Tibial artery (tissue), 4 donors: ENCODE measurements at regions not wholly inside any gene's neighbourhood (a gene's known extent, or its start where the extent isn't known, plus 50 kb on each side); places are given as distances from the start of the nearest gene placed in this dataset.

Experiments used
- DNase-seq, 2 donors: peaks; one replicate each; pipeline ENCODE4 v3.0.0-alpha.2; 2019
- H3K27ac ChIP-seq, 2 donors: fragments of 200-600 bp; sonication (generic) in 1 of 2; 1 replicate in 1 of 2; 2 replicates in 1 of 2; pipeline ENCODE4 v1.5.1; 2018 to 2019; ENCODE audit warnings: mild to moderate bottlenecking in 1 of 2
- H3K27me3 ChIP-seq, 2 donors: fragments of 200-600 bp; sonication (generic) in 1 of 2; one replicate each; pipeline versions ENCODE4 v1.5.1 to v1.6.0; 2016 to 2019
- H3K36me3 ChIP-seq, 3 donors: fragments of 200-600 bp; sonication (generic) in 2 of 3; one replicate each; pipeline ENCODE4 v1.5.1; 2016 to 2019; ENCODE audit warnings: mild to moderate bottlenecking in 2 of 3
- H3K4me1 ChIP-seq, 4 donors: fragments of 200-600 bp; sonication (generic) in 2 of 4; 1 replicate in 3 of 4; 2 replicates in 1 of 4; pipeline ENCODE4 v1.5.1; 2016 to 2019
- H3K4me3 ChIP-seq, 2 donors: fragments of 200-600 bp; sonication (generic) in 1 of 2; 1 replicate in 1 of 2; 2 replicates in 1 of 2; pipeline ENCODE4 v1.5.1; 2018 to 2019; ENCODE audit warnings: mild to moderate bottlenecking in 2 of 2
- H3K9me3 ChIP-seq, 3 donors: fragments of 200-600 bp; sonication (generic) in 1 of 3; one replicate each; pipeline ENCODE4 v1.5.1; 2016 to 2019
- intact Hi-C: fragments of 100-400 bp; cut with DNase I; formaldehyde crosslinking; loops from one replicate; pipeline ENCODE4 v1.15.0; 2023; ENCODE audit warnings: low total_unique reads
- TF ChIP-seq, protein P1 (sequence below), 2 experiments: fragments of 200-600 bp in 1 of 2; fragments of 450-650 bp in 1 of 2; IDR thresholded peaks; one replicate each; pipeline ENCODE4 v1.5.1; 2017 to 2019; ENCODE audit warnings: antibody characterized with exemption in 2 of 2, mild to moderate bottlenecking in 1 of 2, moderate library complexity in 1 of 2

DNA sequence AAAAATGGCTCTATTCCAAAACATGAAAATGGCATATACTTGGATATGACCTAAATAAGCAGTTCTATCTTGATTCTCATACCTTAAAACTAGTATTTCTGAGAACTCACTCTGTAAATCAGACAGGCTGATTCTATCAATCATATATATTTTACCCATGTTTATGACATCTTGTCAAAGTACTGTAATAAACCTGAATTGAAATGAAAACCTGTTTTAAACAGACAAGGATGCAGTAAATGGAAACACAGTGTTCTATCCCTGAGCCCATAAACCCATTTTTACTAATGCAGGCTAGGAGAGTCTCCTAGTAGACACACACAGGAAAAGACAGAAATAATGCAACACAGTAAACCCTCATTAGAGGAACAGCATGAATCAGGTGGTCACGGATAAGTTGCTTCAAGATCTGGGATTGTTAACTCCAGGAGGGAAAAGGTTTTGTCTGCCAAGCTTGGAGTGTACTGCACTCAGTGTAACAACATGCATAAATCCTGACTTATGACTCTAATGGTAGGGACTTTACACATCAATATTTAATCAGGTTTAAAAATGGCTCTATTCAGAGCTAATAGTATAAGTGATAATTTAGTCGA is 93.6 kb upstream of the CPNE8 start:
- TF ChIP-seq, protein P1, sequence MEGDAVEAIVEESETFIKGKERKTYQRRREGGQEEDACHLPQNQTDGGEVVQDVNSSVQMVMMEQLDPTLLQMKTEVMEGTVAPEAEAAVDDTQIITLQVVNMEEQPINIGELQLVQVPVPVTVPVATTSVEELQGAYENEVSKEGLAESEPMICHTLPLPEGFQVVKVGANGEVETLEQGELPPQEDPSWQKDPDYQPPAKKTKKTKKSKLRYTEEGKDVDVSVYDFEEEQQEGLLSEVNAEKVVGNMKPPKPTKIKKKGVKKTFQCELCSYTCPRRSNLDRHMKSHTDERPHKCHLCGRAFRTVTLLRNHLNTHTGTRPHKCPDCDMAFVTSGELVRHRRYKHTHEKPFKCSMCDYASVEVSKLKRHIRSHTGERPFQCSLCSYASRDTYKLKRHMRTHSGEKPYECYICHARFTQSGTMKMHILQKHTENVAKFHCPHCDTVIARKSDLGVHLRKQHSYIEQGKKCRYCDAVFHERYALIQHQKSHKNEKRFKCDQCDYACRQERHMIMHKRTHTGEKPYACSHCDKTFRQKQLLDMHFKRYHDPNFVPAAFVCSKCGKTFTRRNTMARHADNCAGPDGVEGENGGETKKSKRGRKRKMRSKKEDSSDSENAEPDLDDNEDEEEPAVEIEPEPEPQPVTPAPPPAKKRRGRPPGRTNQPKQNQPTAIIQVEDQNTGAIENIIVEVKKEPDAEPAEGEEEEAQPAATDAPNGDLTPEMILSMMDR (IDR thresholded peaks at IDR 0.05), result no peak
- no peak overlapping the region for H3K4me3 ChIP-seq
- no peak for DNase-seq
- no peaks in the 10 kb centered on the region for H3K4me1 ChIP-seq
- no peaks in the 10 kb centered on the region for H3K36me3 ChIP-seq
- no peak overlapping the region for H3K27ac ChIP-seq
- intact Hi-C loops, result no loop called here
- no peaks in the 10 kb centered on the region for H3K9me3 ChIP-seq
- no peaks in the 10 kb centered on the region for H3K27me3 ChIP-seq

DNA sequence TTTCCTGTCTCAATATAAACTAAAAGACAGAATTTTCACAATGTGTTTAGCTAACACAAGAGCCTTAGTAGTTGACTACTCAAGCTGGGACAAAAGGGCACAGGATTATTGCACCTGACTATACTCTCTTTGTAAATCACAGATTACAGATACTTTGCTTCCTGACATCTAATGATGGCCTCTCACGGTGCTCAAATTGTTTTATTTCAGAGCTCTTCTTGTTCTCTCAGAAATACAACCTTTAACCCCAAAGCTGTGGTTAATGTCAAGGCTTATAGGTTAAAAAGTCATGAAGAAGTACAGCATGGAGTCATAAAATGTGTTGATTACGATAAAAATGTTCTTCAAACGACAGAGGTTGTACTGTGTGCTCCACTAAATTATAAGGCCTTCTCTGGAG is 89.9 kb upstream of the CPNE8 start:
- no peak overlapping the region for H3K27ac ChIP-seq
- H3K4me1 ChIP-seq, result no peaks in the 10 kb centered on the region
- TF ChIP-seq, protein P1 (IDR thresholded peaks at IDR 0.05), result no peak
- no peaks in the 10 kb centered on the region for H3K36me3 ChIP-seq
- no peak overlapping the region for H3K4me3 ChIP-seq
- intact Hi-C loops, result no loop called here
- DNase-seq, result no peak
- no peaks in the 10 kb centered on the region for H3K9me3 ChIP-seq
- no peaks in the 10 kb centered on the region for H3K27me3 ChIP-seq

DNA sequence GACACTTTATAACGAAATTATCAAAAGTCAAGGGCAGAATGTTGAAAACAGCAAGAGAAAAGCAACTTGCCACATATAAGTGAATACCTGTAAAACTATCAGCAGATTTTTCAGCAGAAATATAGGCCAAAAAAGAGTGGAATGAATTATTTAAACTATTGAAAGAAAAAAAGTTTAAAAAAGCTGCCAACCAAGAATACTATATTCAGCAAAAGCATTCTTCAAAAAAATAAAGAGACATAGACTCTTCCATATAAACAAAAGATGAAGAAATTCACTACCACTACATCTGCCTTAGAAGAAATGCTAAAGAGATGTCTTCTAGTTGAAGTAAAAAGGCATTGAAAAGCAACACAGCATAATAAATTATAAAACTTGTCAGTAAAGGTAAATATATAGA is 80.6 kb upstream of the CPNE8 start:
- peaks cover 0 to 16% (median 0%) of the 10 kb centered on the region in 3 donors for H3K9me3 ChIP-seq
- no peak for DNase-seq
- TF ChIP-seq, protein P1 (IDR thresholded peaks at IDR 0.05), result no peak
- no peak overlapping the region for H3K27ac ChIP-seq
- H3K4me1 ChIP-seq, result no peaks in the 10 kb centered on the region
- no peaks in the 10 kb centered on the region for H3K36me3 ChIP-seq
- no peak overlapping the region for H3K4me3 ChIP-seq
- intact Hi-C loops, result no loop called here
- H3K27me3 ChIP-seq, result no peaks in the 10 kb centered on the region

DNA sequence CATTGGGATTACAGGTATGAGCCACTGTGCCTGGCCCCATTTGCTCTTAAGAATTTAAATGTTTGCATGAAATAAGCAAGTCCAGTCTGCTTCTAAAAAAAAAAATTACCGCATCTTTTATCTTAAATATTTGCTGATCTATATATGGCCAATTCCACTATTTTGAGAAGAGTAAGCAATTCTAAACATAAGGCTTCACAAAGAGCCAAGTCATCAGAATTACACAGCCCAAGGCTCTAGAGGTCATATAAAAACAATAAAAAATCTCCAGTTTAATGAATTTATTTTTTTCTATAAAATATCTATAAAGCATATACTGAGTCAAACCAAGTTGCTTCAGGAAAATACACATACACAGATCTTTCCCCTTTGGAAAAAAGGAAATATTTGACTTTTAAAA is 79.0 kb upstream of the CPNE8 start:
- Histone ChIP-seq H3K4me3 (no peak overlapping the region), H3K36me3 (no peaks in the 10 kb centered on the region), H3K27ac (no peak overlapping the region), H3K4me1 (no peaks in the 10 kb centered on the region), H3K27me3 (no peaks in the 10 kb centered on the region), H3K9me3 (peaks cover 0 to 16% (median 0%) of the 10 kb centered on the region in 3 donors)
- DNase-seq, result no peak
- TF ChIP-seq, protein P1 (IDR thresholded peaks at IDR 0.05), result no peak
- intact Hi-C loops, result no loop called here

DNA sequence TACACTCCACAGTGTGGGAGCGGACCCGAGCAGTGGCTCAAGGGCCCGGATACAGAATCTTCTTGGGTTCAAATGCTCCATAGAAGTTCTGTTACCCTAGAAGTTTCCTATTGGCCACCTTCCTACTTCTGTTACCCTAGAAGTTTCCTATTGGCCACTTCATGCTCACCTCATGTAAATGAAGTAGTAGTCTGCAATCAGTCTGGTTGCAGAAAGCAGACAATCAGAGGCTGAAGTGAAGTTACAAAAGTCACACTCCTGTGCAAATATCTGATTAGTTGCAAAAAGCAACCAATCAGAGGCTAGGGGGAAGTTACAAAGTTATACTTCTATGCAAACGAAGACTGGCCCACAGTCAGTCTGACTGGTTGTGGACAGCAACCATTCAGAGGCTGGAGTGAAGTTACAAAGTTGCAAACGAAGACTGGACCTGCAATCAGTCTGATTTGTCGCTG is 77.8 kb upstream of the CPNE8 start:
- H3K36me3 ChIP-seq, result no peaks in the 10 kb centered on the region
- peaks cover 0 to 16% (median 0%) of the 10 kb centered on the region in 3 donors for H3K9me3 ChIP-seq
- H3K4me1 ChIP-seq, result no peaks in the 10 kb centered on the region
- DNase-seq, result no peak
- H3K27ac ChIP-seq, result no peak overlapping the region
- TF ChIP-seq, protein P1 (IDR thresholded peaks at IDR 0.05), result no peak
- H3K4me3 ChIP-seq, result no peak overlapping the region
- H3K27me3 ChIP-seq, result no peaks in the 10 kb centered on the region
- intact Hi-C loops, result no loop called here

DNA sequence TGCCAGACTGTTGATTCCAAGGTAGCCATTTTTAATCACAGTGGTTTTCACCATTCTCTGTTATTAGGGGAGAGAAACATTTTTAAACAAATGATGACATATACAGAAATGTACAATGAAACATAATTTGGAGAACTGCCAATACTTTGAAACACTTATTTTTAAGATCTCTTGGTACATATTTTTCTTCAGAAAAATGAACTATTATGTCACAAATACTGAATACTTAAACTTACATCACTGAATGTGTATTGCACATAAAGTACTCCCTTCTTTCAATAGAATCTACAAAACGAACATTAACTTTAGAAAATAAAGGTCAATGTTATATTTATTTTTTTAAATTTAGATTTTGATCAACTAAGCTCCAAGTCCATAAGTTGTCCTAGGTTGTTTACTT is 71.7 kb upstream of the CPNE8 start:
- intact Hi-C loops, result no loop called here
- H3K9me3 ChIP-seq, result no peaks in the 10 kb centered on the region
- no peaks in the 10 kb centered on the region for H3K36me3 ChIP-seq
- TF ChIP-seq, protein P1 (IDR thresholded peaks at IDR 0.05), result no peak
- H3K27me3 ChIP-seq, result no peaks in the 10 kb centered on the region
- no peak overlapping the region for H3K27ac ChIP-seq
- DNase-seq, result no peak
- H3K4me3 ChIP-seq, result no peak overlapping the region
- no peaks in the 10 kb centered on the region for H3K4me1 ChIP-seq
